NCI-H2196 (cell line): ENCODE measurements at regions not wholly inside any gene's neighbourhood (a gene's known extent, or its start where the extent isn't known, plus 50 kb on each side); places are given as distances from the start of the nearest gene placed in this dataset.

Source experiments
- DNase-seq: peaks from one replicate; lab custom pipeline; 2025; ENCODE audit not compliant: unreplicated experiment; lab: John Stamatoyannopoulos, UW

DNA sequence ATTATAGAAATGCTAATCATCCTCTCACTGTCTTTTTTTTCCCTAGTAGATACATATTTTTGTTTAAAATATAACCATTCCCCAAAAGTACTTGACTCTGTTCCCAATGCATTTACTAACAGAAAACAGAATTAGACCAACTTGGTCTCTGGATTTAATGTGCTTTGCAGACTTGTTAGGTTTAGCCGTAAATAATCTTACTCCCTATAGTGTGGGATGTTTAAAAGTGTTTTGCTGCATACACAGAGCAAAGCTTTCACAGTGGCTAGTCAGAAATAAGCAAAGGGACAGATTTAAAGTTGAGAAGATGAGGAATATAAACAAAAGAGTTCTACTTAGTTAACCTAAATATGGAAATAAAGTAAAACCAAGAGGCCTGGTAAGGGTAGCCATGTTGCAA, 527.5 kb downstream of the HDGFL1 start:
- no peak for DNase-seq

DNA sequence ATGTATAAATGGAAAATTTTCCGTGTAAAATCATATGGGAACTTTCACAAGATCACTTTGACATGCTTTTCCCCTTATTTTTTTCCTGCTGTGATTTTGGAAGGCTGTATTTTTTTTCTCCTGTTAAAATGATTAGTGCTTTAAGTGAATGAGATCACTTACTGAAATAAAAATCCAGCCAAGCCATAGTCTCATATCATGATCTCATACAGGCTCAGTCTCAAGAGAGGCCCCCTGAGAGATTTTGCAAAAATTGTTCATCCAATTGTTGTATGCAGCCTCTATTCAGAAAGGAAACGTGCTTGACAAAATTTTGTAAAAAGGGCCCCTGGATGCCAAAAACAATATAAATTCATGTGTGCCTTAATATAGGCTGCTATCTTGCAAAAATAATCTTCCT, 528.2 kb downstream of the HDGFL1 start:
- DNase-seq: no peak

DNA sequence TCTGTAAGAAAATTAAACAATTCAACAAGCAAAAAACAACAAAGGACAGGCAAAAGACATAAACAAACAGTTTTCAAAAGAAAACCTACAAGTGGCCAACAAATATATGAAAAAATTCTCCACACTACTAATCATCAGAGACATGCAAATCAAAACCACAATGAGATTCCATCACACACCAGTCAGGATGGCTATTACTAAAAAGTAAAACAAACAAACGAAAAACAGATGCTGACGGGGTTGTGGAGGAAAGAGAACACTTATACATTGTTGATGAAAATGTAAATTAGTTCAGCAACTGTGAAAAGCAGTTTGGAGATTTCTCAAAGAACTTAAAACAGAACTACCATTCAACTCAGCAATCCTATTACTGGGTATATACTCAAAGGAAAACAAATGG, 537.6 kb downstream of the HDGFL1 start:
- no peak for DNase-seq

DNA sequence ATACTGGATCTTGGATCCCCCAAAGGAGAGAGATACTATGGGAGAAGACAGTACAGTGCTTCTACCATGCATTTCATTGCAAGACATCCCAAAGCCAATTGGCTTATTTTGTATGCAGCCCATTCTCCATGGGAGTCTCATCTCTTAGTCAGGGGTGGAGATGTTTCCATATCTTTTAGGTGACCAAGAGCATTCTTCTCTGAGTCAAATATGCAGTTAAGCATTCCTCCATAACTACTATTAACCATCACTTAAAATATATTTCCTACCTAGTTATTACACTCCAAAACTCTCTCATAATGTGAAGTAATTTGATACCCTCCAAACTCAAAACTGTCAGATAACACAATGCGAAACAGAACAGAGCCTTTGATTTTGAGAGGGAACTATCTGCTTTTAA, 542.6 kb downstream of the HDGFL1 start:
- DNase-seq: no peak

DNA sequence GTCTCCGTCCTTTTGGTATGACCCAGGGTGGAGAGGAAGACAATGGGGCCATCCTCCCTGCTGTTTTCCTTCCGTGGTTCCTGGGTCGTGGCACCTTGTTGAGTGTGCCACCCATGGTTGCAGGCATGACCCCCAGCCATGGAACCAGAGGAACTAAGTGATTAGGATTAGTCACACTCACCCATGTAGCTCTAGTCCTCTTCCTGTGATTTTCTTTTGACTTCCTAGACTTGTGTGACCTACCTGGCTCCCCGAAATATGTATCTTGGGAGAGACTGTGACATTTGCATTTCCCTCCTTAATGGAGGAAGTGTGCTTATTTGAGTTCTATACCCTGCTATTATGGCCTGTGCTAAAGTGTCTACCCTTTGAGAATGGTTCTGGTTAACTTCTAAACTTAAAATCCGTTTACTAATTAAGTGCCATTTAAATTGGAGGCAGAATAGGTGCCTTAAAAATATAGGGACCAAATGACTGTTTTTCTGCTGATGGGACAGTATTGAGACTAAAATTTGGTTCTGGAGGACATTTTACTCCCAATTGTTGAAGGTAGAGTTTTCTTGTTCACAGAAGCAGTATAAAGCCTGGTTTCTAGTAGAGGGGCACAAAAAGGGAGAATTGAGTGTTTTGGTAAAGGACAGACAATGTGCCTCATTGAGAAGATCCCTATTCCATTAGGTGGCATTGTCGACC, 545.6 kb downstream of the HDGFL1 start:
- no peak for DNase-seq

DNA sequence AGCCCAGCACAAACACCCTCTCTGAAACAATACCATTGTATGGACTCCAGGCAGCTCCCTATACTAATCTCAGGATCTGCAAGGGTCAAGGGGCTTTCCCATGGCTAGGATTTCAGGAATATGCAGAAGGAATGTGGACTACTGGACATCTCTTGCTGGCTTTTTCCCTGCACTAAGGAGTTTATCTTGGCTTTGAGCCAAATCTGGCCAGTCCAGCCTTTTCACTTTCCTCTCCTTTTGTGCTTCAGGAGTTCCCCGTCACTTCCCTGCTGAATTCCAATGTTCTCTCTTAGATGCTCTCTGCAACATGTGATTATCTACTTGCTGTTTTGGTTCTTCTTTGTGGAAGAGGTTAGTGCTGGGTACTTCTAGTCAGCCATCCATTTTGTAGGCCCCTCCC, 568.2 kb downstream of the HDGFL1 start:
- DNase-seq: no peak

DNA sequence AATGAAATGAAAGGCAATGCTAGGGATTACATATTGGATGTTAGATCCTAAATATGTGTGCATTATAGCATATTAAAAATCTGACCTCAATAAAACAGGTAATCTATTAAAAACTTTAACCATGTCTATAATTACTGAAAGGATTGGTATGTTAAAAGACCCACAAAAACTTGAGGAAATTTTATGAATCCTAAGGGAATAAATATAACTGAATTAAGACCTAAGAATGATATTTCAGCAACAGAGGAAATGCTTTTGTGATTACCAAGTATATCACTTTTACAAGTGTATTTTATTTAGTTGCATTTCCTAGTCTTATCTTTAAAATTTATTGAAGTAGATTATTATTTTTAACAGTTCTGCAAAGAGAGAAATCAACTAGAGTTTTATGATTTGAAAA, 571.5 kb downstream of the HDGFL1 start:
- DNase-seq: no peak

DNA sequence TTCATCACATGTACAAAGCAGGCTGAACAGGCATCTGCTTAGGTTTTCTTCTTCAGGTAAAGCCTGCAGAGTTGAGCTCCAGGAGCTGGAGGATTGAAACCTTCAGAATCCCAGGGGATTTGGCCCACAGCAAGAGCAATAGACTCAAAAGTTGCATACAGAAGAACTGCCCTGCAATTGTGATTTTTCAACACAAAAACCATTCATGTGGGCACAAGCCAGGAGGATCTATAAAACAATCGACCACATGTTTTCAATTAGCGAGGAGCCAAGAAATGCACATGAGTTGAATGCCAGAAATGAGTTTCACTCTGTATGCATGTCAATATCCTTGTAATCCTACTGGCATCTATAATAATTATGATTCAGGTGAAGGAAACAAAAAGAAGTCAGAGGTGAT, 576.4 kb downstream of the HDGFL1 start:
- DNase-seq: no peak

DNA sequence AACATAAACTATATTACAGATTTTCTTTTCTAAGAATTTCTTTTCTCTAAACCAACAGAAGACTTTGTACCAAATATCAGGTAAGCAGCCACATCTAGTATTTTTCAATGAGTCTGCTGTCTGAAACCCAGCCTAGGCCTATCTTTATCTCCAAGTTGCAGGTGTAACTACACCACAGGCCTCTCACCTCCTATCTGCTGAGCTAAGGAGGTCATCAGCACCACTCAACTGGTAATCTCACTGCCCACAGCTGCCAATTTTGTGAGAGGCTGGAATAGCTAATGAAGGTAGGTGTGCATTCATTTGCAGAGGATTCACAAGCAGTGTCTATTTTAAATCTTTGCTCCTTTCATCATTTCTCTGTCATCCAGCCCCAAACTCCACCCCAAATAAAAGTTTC, 584.8 kb downstream of the HDGFL1 start:
- DNase-seq: no peak

DNA sequence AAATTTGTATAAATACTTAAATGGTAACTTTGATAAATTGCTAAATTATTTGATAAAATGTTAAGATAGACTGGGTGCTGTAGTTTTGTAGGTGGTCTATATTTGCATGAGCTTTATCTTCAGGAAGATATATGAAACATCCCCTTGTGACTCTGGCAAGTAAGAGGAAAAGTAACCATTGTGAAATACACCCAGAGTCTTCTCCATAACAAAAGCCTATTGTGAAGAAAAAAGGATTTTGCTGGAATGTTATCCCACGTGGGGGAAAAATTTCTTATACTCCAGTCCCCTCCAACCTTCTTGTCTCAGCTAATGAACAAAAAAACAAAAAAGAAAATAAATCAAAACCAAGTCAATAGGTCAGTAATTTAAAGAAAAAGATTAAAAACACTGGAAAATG, 600.7 kb downstream of the HDGFL1 start:
- no peak for DNase-seq

DNA sequence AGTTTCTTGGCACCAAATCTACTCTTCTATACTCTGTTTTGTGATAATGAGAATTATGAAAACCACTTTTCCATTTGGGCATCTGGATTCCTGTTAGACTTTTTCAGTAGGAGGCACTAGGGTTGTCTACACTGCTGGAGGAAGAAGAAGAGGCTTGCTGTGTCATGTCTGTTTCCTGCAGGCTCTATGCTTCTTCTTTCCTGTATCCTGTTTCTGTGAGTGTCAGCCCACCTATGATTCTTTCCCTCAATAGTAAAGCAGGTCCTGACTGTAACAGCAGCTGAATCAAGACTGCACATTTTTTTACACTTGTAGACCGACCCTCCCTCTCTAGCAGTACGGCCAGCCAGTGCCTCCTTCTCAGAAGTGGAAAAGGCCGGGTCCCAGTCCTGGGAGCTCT, 603.9 kb downstream of the HDGFL1 start:
- DNase-seq: no peak

DNA sequence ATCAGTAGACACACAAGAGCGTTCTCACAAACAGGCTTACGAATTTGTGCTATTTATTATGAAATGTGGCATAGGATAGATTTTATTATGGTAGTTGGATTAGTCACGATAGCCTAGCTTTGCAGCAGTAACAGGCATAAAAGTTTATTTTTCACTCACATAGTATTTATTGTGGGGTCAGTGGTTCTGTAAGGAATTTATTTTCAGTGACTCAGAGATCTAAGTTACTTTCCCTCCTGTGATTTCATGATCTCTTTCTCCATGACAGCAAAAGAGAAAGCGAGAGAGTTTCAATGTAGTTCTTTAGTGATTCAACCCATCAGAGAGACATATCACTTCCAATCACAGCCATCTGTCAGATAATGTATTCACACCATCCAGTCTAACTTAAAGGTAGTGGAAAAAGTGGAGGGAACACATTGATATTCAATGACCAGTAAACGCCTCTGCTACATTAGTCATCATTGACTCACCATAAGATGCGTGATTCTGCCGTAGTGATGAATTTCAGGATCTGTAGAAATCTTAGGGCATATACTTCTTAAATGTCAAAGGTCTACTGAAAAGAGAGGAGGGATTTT, 605.5 kb downstream of the HDGFL1 start:
- DNase-seq: no peak

DNA sequence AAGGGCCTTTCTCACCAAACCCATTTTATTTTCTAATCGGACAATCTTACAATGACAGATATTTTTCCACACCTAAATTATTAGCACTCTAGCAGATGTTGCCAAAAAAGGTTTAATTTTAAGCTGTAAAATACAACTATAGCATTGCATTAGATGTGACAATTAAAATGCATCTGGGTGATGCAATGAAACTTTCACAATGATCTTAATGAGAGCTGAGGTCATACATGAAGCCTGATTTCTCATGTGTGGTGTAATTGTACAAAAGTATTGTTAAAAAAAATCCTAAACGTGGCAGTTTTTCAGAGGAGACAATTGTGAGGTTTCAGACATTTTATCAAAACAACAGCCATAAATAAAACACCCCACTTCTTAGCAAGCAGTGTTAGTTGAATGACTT, 606.0 kb downstream of the HDGFL1 start:
- no peak for DNase-seq

DNA sequence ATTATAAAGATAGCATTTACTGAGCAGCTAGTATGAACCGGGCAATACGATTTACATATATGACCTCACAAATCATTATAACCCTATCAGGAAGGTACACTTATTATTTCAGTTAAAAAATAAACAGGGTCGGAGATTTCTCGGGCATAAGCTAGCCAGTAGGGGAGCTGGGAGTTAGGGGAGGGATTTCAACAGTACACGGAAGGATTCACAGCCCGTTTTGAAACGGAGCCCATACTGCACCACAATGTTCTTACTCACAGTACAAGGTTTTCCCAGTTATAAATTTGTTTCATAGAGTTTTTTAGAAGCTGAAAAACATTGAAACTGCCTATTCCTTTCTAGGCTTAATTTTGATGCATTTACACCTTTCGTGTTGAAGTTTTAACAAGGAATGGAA, 607.1 kb downstream of the HDGFL1 start:
- DNase-seq: peak; percentile 25

DNA sequence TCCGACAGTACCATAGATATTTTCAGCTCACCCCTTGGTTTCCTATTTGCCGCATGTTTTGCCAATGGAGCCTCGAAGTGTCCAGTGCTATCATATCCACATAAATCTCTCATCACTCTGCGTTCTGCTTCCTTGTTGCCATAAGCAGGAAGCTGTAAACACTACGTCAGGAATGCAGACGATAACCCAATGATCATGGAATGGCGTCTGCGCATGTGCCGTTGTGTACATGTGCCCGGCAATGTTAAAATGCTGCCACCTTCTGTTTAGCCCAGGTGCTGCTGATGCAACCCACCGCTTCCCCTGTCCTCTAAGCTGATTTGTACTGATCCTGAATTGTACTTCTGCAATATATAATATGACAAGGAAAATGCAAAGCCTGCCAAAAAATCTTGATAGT, 607.5 kb downstream of the HDGFL1 start:
- peak; percentile 84 for DNase-seq

DNA sequence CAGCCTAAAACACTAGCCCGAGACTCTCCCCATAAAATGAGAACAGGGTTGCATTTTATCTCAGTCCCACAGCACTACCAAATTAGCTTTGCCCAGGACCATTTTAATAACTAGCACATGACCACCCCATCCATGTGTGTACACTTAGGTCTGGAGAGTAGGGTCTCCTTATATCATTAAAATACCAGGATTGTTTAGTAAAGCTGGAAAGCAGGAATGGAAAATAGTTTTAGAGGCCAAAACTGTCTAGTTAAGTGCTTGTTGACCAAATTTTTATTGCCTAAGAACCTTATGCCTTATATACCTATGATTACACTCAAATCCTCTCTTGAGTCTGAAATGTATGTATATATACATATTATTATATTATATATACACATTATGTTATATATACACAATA, 608.4 kb downstream of the HDGFL1 start:
- no peak for DNase-seq

DNA sequence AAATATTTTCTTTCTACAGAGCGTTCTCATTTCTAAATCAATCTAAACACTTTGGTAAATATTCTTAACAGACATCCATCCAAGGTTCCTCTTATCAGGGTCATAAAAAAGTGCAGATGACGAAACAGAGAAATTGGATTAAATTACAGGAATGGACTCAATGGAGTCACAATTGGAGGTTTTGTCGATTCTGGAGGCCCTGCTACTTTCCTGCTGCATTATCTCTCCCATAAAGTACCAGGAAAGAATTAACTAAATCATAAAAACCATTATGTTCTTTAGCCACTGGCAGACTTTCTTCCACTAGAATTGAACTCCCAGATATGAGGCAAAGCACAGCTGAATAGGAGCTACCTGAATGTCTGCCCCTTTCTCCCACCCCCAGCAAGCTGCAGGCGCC, 610.6 kb downstream of the HDGFL1 start:
- DNase-seq: peak; percentile 59

DNA sequence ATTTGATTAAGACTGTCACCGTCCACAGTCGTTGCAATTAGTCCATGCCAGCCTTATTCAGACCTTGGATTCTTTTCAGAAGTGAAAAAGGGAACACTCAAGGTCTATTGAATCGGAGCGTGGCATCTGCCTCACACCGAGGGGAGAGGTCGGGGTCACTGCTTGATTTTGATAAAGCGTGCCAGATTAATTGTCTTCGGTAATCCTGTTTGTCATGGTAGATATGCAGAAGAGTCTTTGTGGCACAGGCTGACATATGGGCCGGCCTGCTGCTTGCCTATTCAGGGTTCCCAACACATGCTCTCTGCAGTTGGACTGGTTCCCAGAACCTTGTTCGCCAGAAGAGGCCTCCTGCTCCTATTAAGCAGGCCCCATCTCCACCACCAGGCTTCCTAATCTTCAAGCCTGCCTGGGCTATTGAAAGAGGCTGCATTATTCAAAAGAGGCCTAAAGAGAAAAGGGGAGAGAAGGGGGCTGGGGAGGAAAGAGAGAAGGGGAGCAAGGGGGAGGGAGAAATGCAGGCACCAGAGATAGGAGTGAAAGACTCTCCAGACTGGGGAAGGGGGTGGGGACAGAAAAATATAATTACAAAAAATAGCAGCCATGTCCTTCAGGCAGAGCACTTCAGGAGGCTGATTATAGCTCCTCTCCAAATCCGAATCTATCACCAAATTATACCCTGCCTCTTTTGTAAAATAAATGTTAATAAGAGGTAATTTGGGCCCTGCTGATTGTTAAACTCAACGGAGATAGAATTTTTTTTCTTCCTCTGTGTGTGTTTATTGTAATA, 611.3 kb downstream of the HDGFL1 start:
- DNase-seq: peak; percentile 94

DNA sequence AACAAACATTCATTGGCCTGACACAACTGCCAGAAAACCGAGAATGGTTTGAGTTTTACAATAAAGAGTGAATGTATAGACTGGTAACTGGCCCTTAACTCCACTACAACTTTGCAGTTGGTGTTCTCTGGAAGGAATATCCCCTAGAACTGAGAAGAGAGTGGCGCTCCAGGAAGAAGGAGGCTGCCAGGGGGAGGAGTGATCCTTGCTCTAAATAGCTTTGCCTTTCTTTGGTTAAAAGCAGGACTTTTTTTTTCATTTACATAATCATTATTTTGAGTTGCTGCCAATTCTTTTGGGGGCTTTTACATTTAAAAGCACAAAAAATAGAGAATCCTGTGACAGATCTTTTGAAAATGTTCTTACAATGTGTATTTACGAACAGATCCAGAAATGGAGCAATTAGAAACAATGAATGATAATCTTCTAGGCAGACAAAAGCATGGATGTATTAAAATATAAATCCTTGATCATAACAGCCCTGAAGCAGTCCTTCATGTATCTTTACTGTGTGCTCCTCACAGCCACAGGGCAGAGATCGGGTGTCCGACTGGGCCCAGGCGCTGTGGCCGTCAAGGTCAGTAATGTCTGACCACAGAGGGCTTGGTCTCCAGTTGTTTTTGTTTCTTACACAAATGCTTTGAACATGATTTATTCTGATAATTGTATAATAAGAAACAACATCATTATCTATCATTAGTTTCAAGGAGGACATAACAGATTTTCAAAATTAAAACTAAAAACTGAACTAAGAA, 612.2 kb downstream of the HDGFL1 start:
- DNase-seq: no peak

DNA sequence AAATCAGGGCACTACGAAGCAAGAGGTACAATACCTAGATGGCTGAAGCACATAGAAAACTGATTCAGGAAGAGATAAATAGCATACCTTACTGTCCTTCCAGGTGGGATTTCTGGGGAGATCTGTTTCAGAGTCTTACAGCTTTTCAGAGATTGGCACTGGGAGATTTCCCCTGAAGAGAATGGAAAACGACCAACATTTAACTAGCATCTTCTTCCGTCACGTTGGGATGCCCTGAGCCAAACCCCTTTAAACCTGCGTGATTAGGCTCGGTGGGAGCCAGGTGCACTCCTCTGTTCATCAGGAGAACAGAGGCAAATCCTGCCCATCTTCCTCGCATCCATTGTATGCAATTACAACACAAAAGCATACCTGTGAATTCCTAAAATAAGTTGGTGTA, 614.5 kb downstream of the HDGFL1 start:
- DNase-seq: no peak

DNA sequence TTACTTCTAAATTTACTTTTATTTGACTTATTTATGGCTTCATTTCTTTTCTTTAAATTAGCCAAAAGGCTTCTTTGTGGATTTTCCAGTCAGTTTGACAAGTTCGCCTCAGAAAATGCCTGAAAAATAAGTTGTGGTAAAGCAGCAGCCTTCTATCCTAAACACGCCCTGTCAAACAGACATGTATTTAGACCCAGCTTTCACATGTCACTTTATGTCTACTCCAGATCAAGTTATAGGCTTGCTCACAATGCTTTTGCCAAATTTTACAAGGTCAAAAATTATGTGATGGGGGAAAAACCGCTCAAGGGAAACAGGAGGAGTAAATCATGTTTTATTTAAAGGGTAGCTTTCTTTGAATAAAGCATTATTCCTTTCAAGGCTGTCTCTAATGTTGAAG, 615.0 kb downstream of the HDGFL1 start:
- DNase-seq: no peak

DNA sequence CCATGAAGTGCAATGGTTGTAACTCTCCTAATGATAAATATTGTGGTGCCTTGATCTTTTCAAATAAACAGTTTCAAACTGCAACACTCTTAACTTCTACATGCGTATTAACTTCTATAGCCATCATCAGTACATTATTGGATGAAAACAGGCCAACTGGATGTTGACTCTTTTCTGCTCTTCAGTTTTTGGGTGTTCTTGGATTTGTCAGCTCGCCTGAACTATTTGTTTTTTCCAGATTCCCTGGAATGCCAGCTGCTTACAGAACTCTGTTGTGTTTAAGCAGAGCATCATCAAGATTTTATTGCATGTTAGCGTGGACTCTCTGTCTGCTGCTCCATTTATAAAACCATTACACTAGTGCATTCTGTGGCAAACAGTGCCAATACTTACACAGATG, 626.1 kb downstream of the HDGFL1 start:
- no peak for DNase-seq
